ENCODE measurements at regions not wholly inside any gene's neighbourhood (a gene's known extent, or its start where the extent isn't known, plus 50 kb on each side); places are given as distances from the start of the nearest gene placed in this dataset.

DNA sequence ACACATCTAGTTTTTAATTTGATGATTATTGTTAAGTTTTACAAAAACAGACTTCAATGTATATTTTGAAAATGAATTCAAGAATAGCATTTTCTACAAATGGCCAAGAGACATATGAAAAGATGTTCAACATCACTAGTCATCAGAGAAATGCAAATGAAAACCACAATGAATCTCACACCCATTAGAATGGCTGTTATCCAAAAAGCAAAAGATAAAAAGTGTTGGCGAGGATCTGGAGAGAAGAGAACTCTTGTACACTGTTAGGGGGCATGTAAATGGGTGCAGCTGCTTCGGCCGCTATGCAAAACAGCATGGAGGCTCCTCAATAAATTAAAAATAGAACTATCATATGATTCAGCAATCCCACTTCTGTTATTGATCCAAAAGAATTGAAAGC, 185.8 kb upstream of the CCN2 start:
- no peak for TF ChIP-seq CTCF (IDR thresholded peaks at IDR 0.05)
- no peak for TF ChIP-seq EZH2 (IDR thresholded peaks at IDR 0.05)
- TF ChIP-seq EZH2phosphoT487 (IDR thresholded peaks at IDR 0.05): no peak

All from neural progenitor cell (in vitro differentiated cells).